MM.1S (cell line): ENCODE measurements at regions not wholly inside any gene's neighbourhood (a gene's known extent, or its start where the extent isn't known, plus 50 kb on each side); places are given as distances from the start of the nearest gene placed in this dataset.

Source experiments
- EZH2 ChIP-seq: fragments of 300-600 bp; sonication (generic); optimal IDR thresholded peaks from 2 replicates; pipeline ENCODE3; 2017; ENCODE audit warnings: low read depth, mild to moderate bottlenecking, antibody characterized with exemption, low read length, mixed read lengths
- EZH2phosphoT487 ChIP-seq: fragments of 300-600 bp; sonication (generic); IDR thresholded peaks from 2 replicates; pipeline ENCODE4 v1.6.1; 2018; ENCODE audit warnings: antibody characterized with exemption, low read length
- TF ChIP-seq, protein P1 (sequence below): fragments of 300-600 bp; sonication (generic); IDR thresholded peaks from 2 replicates; pipeline ENCODE4 v1.5.1; 2016; ENCODE audit warnings: antibody characterized with exemption, low read length, mixed read lengths

DNA sequence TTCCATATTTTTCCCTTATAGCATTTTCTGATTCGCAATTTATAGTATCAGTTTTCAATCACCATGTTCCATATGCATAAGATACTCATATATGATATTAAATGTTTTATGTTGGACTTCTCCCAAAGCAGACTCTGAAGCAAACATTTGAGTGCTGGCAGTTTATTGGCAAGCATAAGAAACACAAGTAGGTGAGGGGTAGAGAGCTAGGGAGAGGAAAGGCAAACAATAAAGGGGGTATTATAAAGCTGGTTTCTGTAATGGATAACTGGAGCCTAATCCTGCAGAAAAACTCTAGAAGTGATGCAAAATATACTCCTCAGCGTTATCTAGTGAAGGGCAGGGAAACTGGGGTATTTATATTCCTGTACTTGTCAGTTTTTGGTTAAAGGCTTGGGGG, 491.5 kb upstream of the TGFBR2 start:
- TF ChIP-seq, protein P1, sequence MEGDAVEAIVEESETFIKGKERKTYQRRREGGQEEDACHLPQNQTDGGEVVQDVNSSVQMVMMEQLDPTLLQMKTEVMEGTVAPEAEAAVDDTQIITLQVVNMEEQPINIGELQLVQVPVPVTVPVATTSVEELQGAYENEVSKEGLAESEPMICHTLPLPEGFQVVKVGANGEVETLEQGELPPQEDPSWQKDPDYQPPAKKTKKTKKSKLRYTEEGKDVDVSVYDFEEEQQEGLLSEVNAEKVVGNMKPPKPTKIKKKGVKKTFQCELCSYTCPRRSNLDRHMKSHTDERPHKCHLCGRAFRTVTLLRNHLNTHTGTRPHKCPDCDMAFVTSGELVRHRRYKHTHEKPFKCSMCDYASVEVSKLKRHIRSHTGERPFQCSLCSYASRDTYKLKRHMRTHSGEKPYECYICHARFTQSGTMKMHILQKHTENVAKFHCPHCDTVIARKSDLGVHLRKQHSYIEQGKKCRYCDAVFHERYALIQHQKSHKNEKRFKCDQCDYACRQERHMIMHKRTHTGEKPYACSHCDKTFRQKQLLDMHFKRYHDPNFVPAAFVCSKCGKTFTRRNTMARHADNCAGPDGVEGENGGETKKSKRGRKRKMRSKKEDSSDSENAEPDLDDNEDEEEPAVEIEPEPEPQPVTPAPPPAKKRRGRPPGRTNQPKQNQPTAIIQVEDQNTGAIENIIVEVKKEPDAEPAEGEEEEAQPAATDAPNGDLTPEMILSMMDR: no peak
- TF ChIP-seq EZH2 (no peak), EZH2phosphoT487 (no peak)
